Common myeloid progenitor, CD34-positive (primary cell): ENCODE measurements at regions not wholly inside any gene's neighbourhood (a gene's known extent, or its start where the extent isn't known, plus 50 kb on each side); places are given as distances from the start of the nearest gene placed in this dataset.

ENCODE experiments used
- CTCF ChIA-PET: fragments of 350-600 bp; sonication (Branson Sonifier 250); formaldehyde crosslinking; loops from one replicate; lab custom pipeline; 2021; ENCODE audit warnings: antibody characterized with exemption; lab: Charles Lee
- POLR2A ChIA-PET: fragments of 350-600 bp; sonication (Branson Sonifier 250); formaldehyde crosslinking; loops from one replicate; lab custom pipeline; 2021; ENCODE audit warnings: antibody characterized with exemption; lab: Charles Lee
- DNase-seq, 3 donors: peaks; one replicate each; pipeline versions ENCODE4 v3.0.0 to v3.0.0-alpha.2; 2013
- H3K27ac ChIP-seq, 2 experiments: 1 replicate in 1 of 2; 2 replicates in 1 of 2; pipeline ENCODE4 v1.7.0; 2013; ENCODE audit warnings: inconsistent platforms in 2 of 2, low read length in 2 of 2, mild to moderate bottlenecking in 2 of 2, low read depth in 1 of 2, moderate library complexity in 1 of 2; ENCODE audit not compliant: severe bottlenecking in 2 of 2, insufficient read depth in 1 of 2, poor library complexity in 1 of 2
- H3K27me3 ChIP-seq, 5 experiments: replicated peaks in 2 of 5; 1 replicate in 3 of 5; 2 replicates in 2 of 5; pipeline versions ENCODE4 v1.6.1 to v1.7.0; 2013; ENCODE audit warnings: low read length in 4 of 5, mild to moderate bottlenecking in 2 of 5, moderate library complexity in 2 of 5, inconsistent platforms in 1 of 5; ENCODE audit not compliant: insufficient read depth in 5 of 5, control insufficient read depth in 4 of 5
- H3K36me3 ChIP-seq, 4 experiments: 1 replicate in 2 of 4; 2 replicates in 2 of 4; pipeline versions ENCODE4 v1.6.1 to v1.7.0; 2013; ENCODE audit warnings: low read length in 3 of 4, control low read depth in 1 of 4, mild to moderate bottlenecking in 1 of 4; ENCODE audit not compliant: control insufficient read depth in 4 of 4, insufficient read depth in 4 of 4
- H3K4me1 ChIP-seq, 4 experiments: 1 replicate in 3 of 4; 2 replicates in 1 of 4; pipeline versions ENCODE4 v1.6.1 to v1.7.1; 2013; ENCODE audit warnings: low read length in 3 of 4, mild to moderate bottlenecking in 3 of 4, control low read depth in 1 of 4, inconsistent platforms in 1 of 4, moderate library complexity in 1 of 4; ENCODE audit not compliant: control insufficient read depth in 4 of 4, insufficient read depth in 4 of 4; ENCODE audit errors: control extremely low read depth in 1 of 4
- H3K4me3 ChIP-seq, 7 experiments: 1 replicate in 4 of 7; 2 replicates in 3 of 7; pipeline versions ENCODE4 v1.5.1 to v1.7.0; 2013; ENCODE audit warnings: mild to moderate bottlenecking in 7 of 7, low read length in 6 of 7, moderate library complexity in 6 of 7, inconsistent platforms in 2 of 7, low read depth in 2 of 7, control low read depth in 1 of 7; ENCODE audit not compliant: insufficient read depth in 4 of 7, control insufficient read depth in 1 of 7; ENCODE audit errors: extremely low read depth in 1 of 7
- H3K9me3 ChIP-seq, 5 experiments: 1 replicate in 4 of 5; 2 replicates in 1 of 5; pipeline versions ENCODE4 v1.6.1 to v1.7.1; 2013; ENCODE audit warnings: low read length in 4 of 5, mild to moderate bottlenecking in 2 of 5, inconsistent platforms in 1 of 5, low read depth in 1 of 5, moderate library complexity in 1 of 5; ENCODE audit not compliant: control insufficient read depth in 4 of 5, insufficient read depth in 2 of 5; ENCODE audit errors: control extremely low read depth in 1 of 5
- WGBS: methylation state at CpG from one replicate; pipeline ENCODE4 v1.1.5; 2013; ENCODE audit not compliant: insufficient coverage; 5-methylcytosine and 5-hydroxymethylcytosine counted together

DNA sequence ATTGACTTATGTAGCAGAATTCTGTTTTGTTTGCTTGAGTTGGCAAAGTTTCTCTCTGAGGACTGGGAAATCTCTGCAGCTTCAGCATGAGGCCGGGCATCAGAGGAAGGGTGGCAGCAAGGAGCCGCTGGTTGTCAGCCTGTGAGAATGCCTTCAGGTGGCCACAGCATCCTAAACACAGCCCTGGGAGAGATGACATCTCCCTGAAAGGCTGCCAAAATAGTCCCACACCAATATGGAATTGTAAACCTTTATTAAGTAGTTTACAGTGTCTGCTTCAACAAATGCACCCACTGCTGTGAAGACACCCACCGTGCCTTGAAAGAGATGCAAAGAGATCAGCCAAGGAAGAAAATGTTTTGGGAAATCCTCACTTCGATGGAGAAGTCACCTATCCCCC, 609.7 kb upstream of the ARRDC4 start:
- no peaks in the 10 kb centered on the region for H3K27me3 ChIP-seq
- CTCF ChIA-PET = no interaction called here
- no peak overlapping the region for H3K27ac ChIP-seq
- H3K4me3 ChIP-seq = no peak overlapping the region
- no peak for DNase-seq
- POLR2A ChIA-PET = no interaction called here
- H3K36me3 ChIP-seq = no peaks in the 10 kb centered on the region
- no peaks in the 10 kb centered on the region for H3K4me1 ChIP-seq
- peaks cover 0 to 2% (median 0%) of the 10 kb centered on the region in 5 experiments for H3K9me3 ChIP-seq
- WGBS = 55% methylated on average over 4 of the region's 4 CpGs

DNA sequence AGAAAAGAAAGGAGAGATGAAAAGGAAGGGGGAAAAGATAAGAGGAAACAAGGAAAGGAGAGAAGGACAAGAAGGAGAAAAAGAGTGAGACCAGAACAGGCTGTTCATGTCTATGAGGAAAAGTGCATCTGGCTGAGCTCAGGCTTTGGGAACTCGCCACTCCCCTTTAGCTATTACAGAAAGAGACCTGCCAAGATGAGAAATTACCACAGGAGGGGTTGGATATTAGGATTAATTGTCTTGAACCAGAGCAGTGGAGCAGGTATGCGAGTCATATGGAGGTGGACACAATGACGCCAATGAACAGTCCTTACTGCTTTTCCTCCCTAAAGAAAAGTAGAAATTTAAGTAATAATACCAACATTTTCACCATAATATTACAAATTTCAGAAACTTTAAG, 577.0 kb upstream of the ARRDC4 start:
- no peaks in the 10 kb centered on the region for H3K27me3 ChIP-seq
- H3K36me3 ChIP-seq = no peaks in the 10 kb centered on the region
- H3K4me1 ChIP-seq = no peaks in the 10 kb centered on the region
- POLR2A ChIA-PET = no interaction called here
- peaks cover 0 to 2% (median 0%) of the 10 kb centered on the region in 5 experiments for H3K9me3 ChIP-seq
- no peak overlapping the region for H3K27ac ChIP-seq
- no CpG with 5 or more reads among the region's 3 CpGs for WGBS
- CTCF ChIA-PET = no interaction called here
- no peak overlapping the region for H3K4me3 ChIP-seq
- DNase-seq = no peak

DNA sequence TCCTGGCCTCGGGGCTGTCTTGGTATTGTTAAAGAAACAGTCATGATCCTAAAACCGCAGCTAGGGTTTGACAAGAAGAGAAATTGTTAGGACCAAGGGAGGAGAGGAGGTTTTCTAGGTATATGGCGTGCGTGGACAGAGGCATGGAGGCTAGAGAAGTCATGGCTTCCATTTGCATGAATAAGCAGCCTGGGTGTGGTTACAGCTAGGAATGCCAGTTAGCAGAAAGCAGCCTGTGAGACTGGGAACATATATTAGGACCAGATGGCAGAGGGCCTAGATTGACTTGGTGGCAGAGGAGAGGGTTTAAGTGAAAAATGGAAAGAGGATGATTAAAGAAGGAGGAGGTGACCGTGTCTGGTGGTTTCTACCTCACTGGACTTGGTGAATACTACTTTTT, 573.6 kb upstream of the ARRDC4 start:
- Histone ChIP-seq H3K4me3 (no peak overlapping the region), H3K9me3 (peaks cover 0 to 2% (median 0%) of the 10 kb centered on the region in 5 experiments), H3K36me3 (no peaks in the 10 kb centered on the region), H3K27me3 (no peaks in the 10 kb centered on the region), H3K4me1 (no peaks in the 10 kb centered on the region), H3K27ac (no peak overlapping the region)
- POLR2A ChIA-PET = no interaction called here
- DNase-seq = no peak
- 96% methylated on average over 4 of the region's 5 CpGs for WGBS
- CTCF ChIA-PET = no interaction called here

DNA sequence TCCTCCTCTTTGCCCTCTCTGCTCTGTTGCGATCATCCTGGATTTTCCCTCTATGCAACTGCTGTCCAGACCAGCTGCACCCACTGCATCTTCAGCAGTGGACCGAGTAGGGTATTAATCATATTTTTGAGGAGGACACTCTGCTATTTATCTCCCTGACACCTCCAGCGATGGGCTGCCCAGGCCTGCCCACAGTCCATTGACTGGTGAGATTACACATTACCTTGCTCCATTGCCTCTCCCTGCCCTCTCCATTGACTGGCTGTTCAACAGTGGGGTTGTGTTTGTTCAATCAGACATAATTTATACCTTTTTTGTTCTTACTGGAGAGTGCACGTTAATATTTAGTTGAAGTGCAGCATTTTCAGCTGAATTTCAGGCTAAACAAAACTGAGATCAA, 559.3 kb upstream of the ARRDC4 start:
- Histone ChIP-seq H3K9me3 (peaks cover 0 to 1% (median 0%) of the 10 kb centered on the region in 5 experiments), H3K4me3 (no peak overlapping the region), H3K27me3 (peaks cover 0 to 2% (median 0%) of the 10 kb centered on the region in 5 experiments), H3K27ac (no peak overlapping the region), H3K4me1 (no peaks in the 10 kb centered on the region), H3K36me3 (no peaks in the 10 kb centered on the region)
- 82% methylated on average over 2 of the region's 4 CpGs for WGBS
- ChIA-PET POLR2A (no interaction called here), CTCF (no interaction called here)
- DNase-seq = no peak

DNA sequence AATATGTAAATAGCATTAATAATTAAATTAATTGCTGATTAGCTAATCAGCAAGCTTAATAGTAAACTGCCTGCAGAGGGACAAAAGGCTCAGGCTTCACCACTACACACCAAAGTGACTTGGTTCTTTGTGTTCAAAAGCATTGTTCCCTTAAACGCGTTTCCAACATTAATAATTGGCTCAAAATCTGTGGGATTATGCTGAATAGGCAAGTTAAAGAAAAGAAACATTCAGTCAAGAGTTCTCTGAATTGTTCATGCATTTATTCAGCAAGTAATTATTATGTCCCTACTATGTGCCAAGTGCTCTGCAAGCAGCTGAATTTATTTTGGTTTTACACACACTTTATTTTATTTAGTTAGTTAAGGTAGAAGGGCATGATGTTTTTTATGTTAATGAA, 558.5 kb upstream of the ARRDC4 start:
- WGBS = no CpG with 5 or more reads among the region's 2 CpGs
- H3K9me3 ChIP-seq = peaks cover 0 to 1% (median 0%) of the 10 kb centered on the region in 5 experiments
- ChIA-PET CTCF (no interaction called here), POLR2A (no interaction called here)
- H3K27me3 ChIP-seq = peaks cover 0 to 2% (median 0%) of the 10 kb centered on the region in 5 experiments
- no peaks in the 10 kb centered on the region for H3K36me3 ChIP-seq
- no peaks in the 10 kb centered on the region for H3K4me1 ChIP-seq
- no peak overlapping the region for H3K27ac ChIP-seq
- DNase-seq = no peak
- no peak overlapping the region for H3K4me3 ChIP-seq

DNA sequence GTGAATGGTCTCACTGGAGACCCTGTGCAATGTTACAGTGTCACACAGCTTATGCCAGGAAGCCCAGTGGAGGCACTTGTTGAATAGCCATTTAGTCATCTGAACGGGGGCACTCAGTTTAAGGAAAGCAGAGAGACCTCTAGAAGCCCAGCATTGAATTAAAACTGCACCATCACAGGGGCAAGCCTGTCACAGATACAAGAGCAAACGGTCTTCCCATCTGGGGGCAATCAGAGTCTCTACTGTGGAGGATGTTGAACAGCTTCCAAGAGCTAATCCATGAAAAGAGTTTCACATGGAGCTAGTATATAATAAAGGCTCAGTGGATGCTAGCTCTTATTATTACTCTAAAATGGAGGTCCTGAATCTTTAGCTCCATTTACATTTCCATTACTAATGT, 553.7 kb upstream of the ARRDC4 start:
- H3K36me3 ChIP-seq = no peaks in the 10 kb centered on the region
- DNase-seq = no peak
- WGBS = 100% methylated on average over 2 of the region's 2 CpGs
- ChIA-PET CTCF (no interaction called here), POLR2A (no interaction called here)
- H3K9me3 ChIP-seq = peaks cover 0 to 1% (median 0%) of the 10 kb centered on the region in 5 experiments
- peaks cover 0 to 2% (median 0%) of the 10 kb centered on the region in 5 experiments for H3K27me3 ChIP-seq
- H3K4me3 ChIP-seq = no peak overlapping the region
- no peaks in the 10 kb centered on the region for H3K4me1 ChIP-seq
- H3K27ac ChIP-seq = no peak overlapping the region

DNA sequence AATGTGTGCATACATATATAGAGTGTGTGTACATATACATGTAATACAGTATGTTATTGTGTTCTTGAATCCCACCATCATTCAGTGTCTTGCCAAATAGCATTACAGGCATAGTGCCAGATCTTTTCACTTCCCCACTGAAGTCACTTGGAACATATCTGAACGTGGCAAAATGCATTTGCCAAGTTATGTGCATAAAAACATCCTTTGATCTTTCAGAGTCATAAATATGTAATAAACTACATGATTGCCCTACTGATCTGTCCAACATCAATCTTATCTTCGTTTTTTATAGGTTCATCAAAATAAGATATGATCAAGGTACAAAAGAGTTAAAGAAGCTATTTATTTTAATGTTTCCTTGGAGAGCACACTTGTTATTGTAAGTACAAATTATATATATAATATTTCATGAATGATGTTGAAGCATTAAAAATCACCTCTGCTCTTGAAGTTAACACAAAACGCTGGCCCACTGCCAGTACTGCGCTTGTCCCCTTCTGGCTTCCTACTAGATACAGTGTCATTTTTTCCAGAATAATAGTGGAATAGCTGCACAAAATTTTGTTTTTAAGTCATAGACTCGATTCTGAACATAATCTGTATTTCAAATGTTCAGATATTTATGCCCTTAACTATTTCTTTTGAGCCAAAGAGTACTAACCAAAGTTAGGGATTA, 549.5 kb upstream of the ARRDC4 start:
- no peak for DNase-seq
- ChIA-PET POLR2A (no interaction called here), CTCF (no interaction called here)
- Histone ChIP-seq H3K4me1 (no peaks in the 10 kb centered on the region), H3K36me3 (no peaks in the 10 kb centered on the region), H3K27me3 (no peaks in the 10 kb centered on the region), H3K27ac (no peak overlapping the region), H3K4me3 (no peak overlapping the region), H3K9me3 (no peaks in the 10 kb centered on the region)
- WGBS = 100% methylated on average over 2 of the region's 5 CpGs
